ENCODE measurements at regions not wholly inside any gene's neighbourhood (a gene's known extent, or its start where the extent isn't known, plus 50 kb on each side); places are given as distances from the start of the nearest gene placed in this dataset.

DNA sequence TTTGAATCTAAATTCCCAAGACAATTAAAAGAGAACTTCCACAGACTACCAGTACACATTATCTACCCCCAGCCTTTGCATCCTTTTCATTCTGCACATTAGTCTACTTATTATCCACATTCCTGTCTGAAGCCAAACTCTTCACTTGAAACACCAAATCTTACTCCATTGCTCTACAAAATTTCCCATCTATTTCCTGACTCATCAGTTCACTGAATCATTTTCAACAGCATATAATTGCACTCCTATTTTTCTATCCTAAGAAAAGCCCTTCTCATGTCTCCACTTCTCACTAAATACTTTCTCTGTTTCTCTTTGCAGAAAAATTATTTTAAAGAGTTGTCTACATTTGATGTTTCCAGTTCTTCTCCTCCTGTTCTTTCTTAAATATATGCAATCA, 239.4 kb upstream of the FERMT1 start:
- Histone ChIP-seq H3K4me3 (replicated peaks in 1 of 3; ENCODE audit: insufficient read depth in 1 of 3, low read depth in 2 of 3, low read length in 3 of 3) (no peak overlapping the region), H3K4me2 (ENCODE audit: low read depth, low read length) (no peak overlapping the region), H3K9ac (ENCODE audit: insufficient read depth, low read depth, low read length) (no peak overlapping the region), H3K79me2 (ENCODE audit: insufficient read depth, low read length) (no peaks in the 10 kb centered on the region), H3K36me3 (replicated peaks in 1 of 2; ENCODE audit: control insufficient read depth in 1 of 2, insufficient read depth in 2 of 2, low read length in 2 of 2) (no peaks in the 10 kb centered on the region), H3K9me3 (ENCODE audit: low read length) (no peaks in the 10 kb centered on the region), H3K27me3 (ENCODE audit: control insufficient read depth in 1 of 2, insufficient read depth in 2 of 2, low read length in 2 of 2) (no peaks in the 10 kb centered on the region), H3K4me1 (ENCODE audit: insufficient read depth, low read length) (no peaks in the 10 kb centered on the region), H2AFZ (ENCODE audit: low read length) (no peak overlapping the region), H4K20me1 (ENCODE audit: insufficient read depth, low read length) (no peaks in the 10 kb centered on the region), H3K27ac (ENCODE audit: extremely low read length, insufficient read depth, low read length) (no peak overlapping the region)
- ChIA-PET POLR2A (no interaction called here), CTCF (ENCODE audit: low intra/inter-chr PET ratio, low total read pairs) (no interaction called here)
- DNase-seq (ENCODE audit: low spot score) (no peak), ATAC-seq (no peak), FAIRE-seq (no peak)
- no TSS peak for BruUV-seq (replicated peaks)
- intact Hi-C loops (cut with micrococcal nuclease; ENCODE audit: unreplicated experiment), result no loop called here
- TF ChIP-seq MAFK (conservative IDR thresholded peaks at IDR 0.05 in 1 of 2, IDR thresholded peaks at IDR 0.05 in 1 of 2; ENCODE audit: low read length in 2 of 2), result peak; percentile 20 to 61; a peak in 2 of 4 replicates
- TF ChIP-seq MAFF (IDR thresholded peaks at IDR 0.05; ENCODE audit: low read depth, low read length), result peak; percentile 52
- no peak for TF ChIP-seq DR1 (CRISPR knock-in tag; IDR thresholded peaks at IDR 0.05)
- TF ChIP-seq ZNF7 (CRISPR knock-in tag; IDR thresholded peaks at IDR 0.05), result no peak
- no peak for TF ChIP-seq NFRKB (IDR thresholded peaks at IDR 0.05)
- no peak for TF ChIP-seq PRMT3 (CRISPR knock-in tag; IDR thresholded peaks at IDR 0.05; ENCODE audit: borderline replicate concordance, low read depth)
- TF ChIP-seq HMGA1 (CRISPR knock-in tag; conservative IDR thresholded peaks at IDR 0.05), result no peak
- no peak for TF ChIP-seq ZNF143 (CRISPR knock-in tag; IDR thresholded peaks at IDR 0.05)
- in situ Hi-C loops (cut with HindIII; ENCODE audit: extremely low pct_ligation_motif_present, low pct_unique_long_range_greater_than_20kb), result no loop called here

GRCh38 chr20:6360766-6361165, 237.9 kb upstream of the FERMT1 start:
- in situ Hi-C loops (cut with HindIII; ENCODE audit: extremely low pct_ligation_motif_present, low pct_unique_long_range_greater_than_20kb) (no loop called here), intact Hi-C loops (cut with micrococcal nuclease; ENCODE audit: unreplicated experiment) (no loop called here)
- Histone ChIP-seq H3K9me3 (ENCODE audit: low read length) (no peaks in the 10 kb centered on the region), H3K4me3 (replicated peaks in 1 of 3; ENCODE audit: insufficient read depth in 1 of 3, low read depth in 2 of 3, low read length in 3 of 3) (no peak overlapping the region), H3K36me3 (replicated peaks in 1 of 2; ENCODE audit: control insufficient read depth in 1 of 2, insufficient read depth in 2 of 2, low read length in 2 of 2) (no peaks in the 10 kb centered on the region), H3K4me1 (ENCODE audit: insufficient read depth, low read length) (no peaks in the 10 kb centered on the region), H4K20me1 (ENCODE audit: insufficient read depth, low read length) (no peaks in the 10 kb centered on the region), H3K27ac (ENCODE audit: extremely low read length, insufficient read depth, low read length) (no peak overlapping the region), H3K79me2 (ENCODE audit: insufficient read depth, low read length) (no peaks in the 10 kb centered on the region), H2AFZ (ENCODE audit: low read length) (no peak overlapping the region), H3K4me2 (ENCODE audit: low read depth, low read length) (no peak overlapping the region), H3K27me3 (ENCODE audit: control insufficient read depth in 1 of 2, insufficient read depth in 2 of 2, low read length in 2 of 2) (no peaks in the 10 kb centered on the region), H3K9ac (ENCODE audit: insufficient read depth, low read depth, low read length) (no peak overlapping the region)
- peak; percentile 92 for TF ChIP-seq ATF7 (IDR thresholded peaks at IDR 0.05)
- TF ChIP-seq ATF7 (CRISPR knock-in tag; IDR thresholded peaks at IDR 0.05), result no peak
- TF ChIP-seq JUND (CRISPR knock-in tag; IDR thresholded peaks at IDR 0.05), result no peak
- TF ChIP-seq ZKSCAN5 (CRISPR knock-in tag; IDR thresholded peaks at IDR 0.05), result no peak
- WGBS (ENCODE audit: low lambda C conversion rate), result 2% methylated on average over 5 of the region's 5 CpGs
- ChIA-PET POLR2A (no interaction called here), CTCF (ENCODE audit: low intra/inter-chr PET ratio, low total read pairs) (no interaction called here)
- BruUV-seq (replicated peaks), result no TSS peak
- ATAC-seq, result no peak
- FAIRE-seq, result no peak
- DNase-seq (ENCODE audit: low spot score), result no peak
